Colonic mucosa (tissue), 4 donors: ENCODE measurements at regions not wholly inside any gene's neighbourhood (a gene's known extent, or its start where the extent isn't known, plus 50 kb on each side); places are given as distances from the start of the nearest gene placed in this dataset.

ENCODE experiments used
- DNase-seq: peaks from one replicate; pipeline ENCODE4 v3.0.0-alpha.2; 2020
- H3K27ac ChIP-seq: fragments of 200-600 bp; one replicate; pipeline ENCODE4 v1.8.0; 2021
- H3K27me3 ChIP-seq: fragments of 200-600 bp; one replicate; pipeline ENCODE4 v1.8.0; 2021
- H3K36me3 ChIP-seq: fragments of 200-600 bp; one replicate; pipeline ENCODE4 v1.8.0; 2021
- H3K4me1 ChIP-seq: fragments of 200-600 bp; one replicate; pipeline ENCODE4 v1.8.0; 2021; ENCODE audit warnings: mild to moderate bottlenecking
- H3K4me3 ChIP-seq: fragments of 200-600 bp; one replicate; pipeline ENCODE4 v1.8.0; 2021
- H3K9ac ChIP-seq, 2 donors: one replicate each; pipeline ENCODE4 v1.7.0; 2013; ENCODE audit warnings: control low read depth in 2 of 2, low read depth in 2 of 2, low read length in 2 of 2
- H3K9me3 ChIP-seq: fragments of 200-600 bp; one replicate; pipeline ENCODE4 v1.8.0; 2021
- CTCF ChIP-seq: fragments of 200-600 bp; IDR thresholded peaks from one replicate; pipeline ENCODE4 v1.8.0; 2022; ENCODE audit warnings: antibody characterized with exemption, mild to moderate bottlenecking
- intact Hi-C: fragments of 100-400 bp; cut with DNase I; formaldehyde crosslinking; loops from one replicate; pipeline ENCODE4 v1.14.1; 2022
- donor health status: healthy.
- donor health status: DM: no; HTN: no; CAD: no.
- donor health status: DM: no; HTN: no; CAD: no.

- no peak for TF ChIP-seq CTCF
- intact Hi-C loops = loop anchor here (5.0 to 10.0 kb wide), 4 partner anchors 305 to 785 kb away; no protein-coding TSS in a partner anchor
- H3K4me3 ChIP-seq = no peak overlapping the region
- no peaks in the 10 kb centered on the region for H3K4me1 ChIP-seq
- DNase-seq = no peak
- no peaks in the 10 kb centered on the region for H3K9me3 ChIP-seq
- H3K27me3 ChIP-seq = peaks cover 6% of the 10 kb centered on the region
- no peaks in the 10 kb centered on the region for H3K36me3 ChIP-seq
- H3K27ac ChIP-seq = no peak overlapping the region
- H3K9ac ChIP-seq = no peak overlapping the region
These were observed 262.2 kb upstream of the NFE2L3 start for GRCh38 chr7:25889765-25890164.

DNA sequence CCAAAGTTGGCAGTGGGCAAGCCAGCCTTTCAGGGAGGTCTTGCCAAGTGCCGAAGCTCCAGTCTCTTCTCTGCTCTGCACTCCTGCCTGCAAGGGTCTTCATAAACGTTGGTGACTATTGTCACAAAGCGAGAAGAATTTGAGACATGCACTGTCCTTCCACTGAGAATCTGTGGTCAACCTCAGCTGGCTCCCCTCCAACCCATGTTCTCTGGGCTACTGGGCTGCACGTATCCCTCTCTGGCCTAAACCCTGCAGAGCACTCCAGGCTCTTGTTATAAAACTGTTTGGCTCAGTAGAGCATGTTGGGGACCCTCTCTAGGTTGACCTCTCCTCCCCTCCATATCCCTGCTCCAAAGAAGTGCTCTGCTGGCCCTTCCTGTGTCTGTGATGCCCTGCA lies 260.4 kb upstream of the NFE2L3 start:
- H3K36me3 ChIP-seq = no peaks in the 10 kb centered on the region
- H3K27me3 ChIP-seq = peaks cover 6% of the 10 kb centered on the region
- no peak for TF ChIP-seq CTCF
- H3K9me3 ChIP-seq = no peaks in the 10 kb centered on the region
- H3K4me3 ChIP-seq = no peak overlapping the region
- no peak overlapping the region for H3K27ac ChIP-seq
- H3K9ac ChIP-seq = no peak overlapping the region
- no peaks in the 10 kb centered on the region for H3K4me1 ChIP-seq
- intact Hi-C loops = loop anchor here (5.0 to 10.0 kb wide), 2 partner anchors 471 to 783 kb away; no protein-coding TSS in a partner anchor
- DNase-seq = no peak

DNA sequence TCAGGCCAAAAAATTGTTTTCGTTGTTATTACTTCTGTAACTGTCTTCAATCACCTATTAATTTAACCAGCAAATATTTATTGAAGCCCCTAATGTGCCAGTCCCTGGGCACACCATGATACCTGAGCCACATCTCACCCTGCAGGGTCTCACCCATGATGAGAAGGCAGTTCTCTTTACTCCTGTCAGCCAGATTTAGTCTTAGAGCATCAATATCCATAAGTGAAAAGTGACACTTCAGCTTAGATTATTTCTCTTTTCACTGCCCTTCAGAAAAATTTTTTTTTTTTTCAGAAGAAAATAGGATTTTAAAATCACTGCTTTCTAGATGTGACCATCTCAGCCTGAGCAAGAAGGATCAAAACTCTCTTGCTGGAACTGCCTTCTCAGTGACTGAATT lies 258.6 kb upstream of the NFE2L3 start:
- H3K27me3 ChIP-seq = peaks cover 6% of the 10 kb centered on the region
- H3K4me1 ChIP-seq = no peaks in the 10 kb centered on the region
- no peak overlapping the region for H3K4me3 ChIP-seq
- DNase-seq = no peak
- intact Hi-C loops = loop anchor here (5.0 to 10.0 kb wide), 2 partner anchors 469 to 781 kb away; no protein-coding TSS in a partner anchor
- H3K27ac ChIP-seq = no peak overlapping the region
- TF ChIP-seq CTCF = no peak
- H3K9ac ChIP-seq = peak overlapping the region in 1 of 2 donors; percentile 89
- no peaks in the 10 kb centered on the region for H3K36me3 ChIP-seq
- no peaks in the 10 kb centered on the region for H3K9me3 ChIP-seq

GRCh38 chr7:25894002-25894901 lies 257.7 kb upstream of the NFE2L3 start:
- H3K27me3 ChIP-seq = peaks cover 5% of the 10 kb centered on the region
- intact Hi-C loops = loop anchor here (2.0 to 10.0 kb wide), 3 partner anchors 169 to 781 kb away; no protein-coding TSS in a partner anchor
- no peak overlapping the region for H3K9ac ChIP-seq
- H3K9me3 ChIP-seq = no peaks in the 10 kb centered on the region
- no peaks in the 10 kb centered on the region for H3K4me1 ChIP-seq
- DNase-seq = peak; percentile 58
- no peak overlapping the region for H3K27ac ChIP-seq
- H3K36me3 ChIP-seq = no peaks in the 10 kb centered on the region
- no peak for TF ChIP-seq CTCF
- no peak overlapping the region for H3K4me3 ChIP-seq

- Histone ChIP-seq H3K9ac (peak overlapping the region in 1 of 2 donors; percentile 57), H3K4me3 (no peak overlapping the region), H3K9me3 (no peaks in the 10 kb centered on the region), H3K36me3 (no peaks in the 10 kb centered on the region), H3K4me1 (no peaks in the 10 kb centered on the region), H3K27me3 (no peaks in the 10 kb centered on the region), H3K27ac (no peak overlapping the region)
- peak; percentile 64 for TF ChIP-seq CTCF
- intact Hi-C loops = loop anchor here (2.0 to 10.0 kb wide), 3 partner anchors 168 to 780 kb away; no protein-coding TSS in a partner anchor
- peak; percentile 83 for DNase-seq
These were observed 256.9 kb upstream of the NFE2L3 start for GRCh38 chr7:25894902-25895791.
